Neural cell (in vitro differentiated cells): ENCODE measurements at regions not wholly inside any gene's neighbourhood (a gene's known extent, or its start where the extent isn't known, plus 50 kb on each side); places are given as distances from the start of the nearest gene placed in this dataset.

Source experiments
- H2AFZ ChIP-seq: fragments of 200-600, 300-800 bp; sonication (generic), shearing (Covaris generic); 2 replicates; pipeline ENCODE4 v1.6.0; 2014; ENCODE audit warnings: low read depth, mild to moderate bottlenecking, antibody characterized with exemption, low read length, moderate library complexity
- H3F3A ChIP-seq: fragments of 200-600 bp; shearing (Covaris generic); 2 replicates; pipeline ENCODE4 v1.6.1; 2016; ENCODE audit warnings: mild to moderate bottlenecking, moderate library complexity, mixed read lengths, antibody characterized with exemption, low read length; ENCODE audit not compliant: insufficient read depth, poor library complexity, severe bottlenecking
- H3K27ac ChIP-seq: fragments of 200-600, 300-800 bp; sonication (generic), shearing (Covaris generic); 2 replicates; pipeline ENCODE4 v1.5.1; 2014; ENCODE audit warnings: mild to moderate bottlenecking, low read length, moderate library complexity
- H3K27me3 ChIP-seq: fragments of 300-800, 200-600 bp; sonication (generic), shearing (Covaris generic); 2 replicates; pipeline ENCODE4 v1.6.0; 2014; ENCODE audit warnings: mild to moderate bottlenecking, low read depth, low read length, moderate library complexity; ENCODE audit not compliant: insufficient read depth
- H3K36me3 ChIP-seq: fragments of 300-800, 200-600 bp; sonication (generic), shearing (Covaris generic); 2 replicates; pipeline ENCODE4 v1.5.1; 2014; ENCODE audit warnings: mild to moderate bottlenecking, antibody characterized with exemption, low read length, moderate library complexity; ENCODE audit not compliant: insufficient read depth
- H3K4me2 ChIP-seq: fragments of 300-800, 200-600 bp; sonication (generic), shearing (Covaris generic); 2 replicates; pipeline ENCODE4 v1.6.0; 2014; ENCODE audit warnings: mild to moderate bottlenecking, low read length
- H3K4me3 ChIP-seq: fragments of 300-800, 200-600 bp; sonication (generic), shearing (Covaris generic); 2 replicates; pipeline ENCODE4 v1.5.1; 2014; ENCODE audit warnings: mild to moderate bottlenecking, low read length, moderate library complexity
- H3K79me2 ChIP-seq: fragments of 200-600 bp; shearing (Covaris generic); replicated peaks from 2 replicates; pipeline ENCODE4 v1.6.0; 2014; ENCODE audit warnings: mild to moderate bottlenecking, low read length, moderate library complexity; ENCODE audit not compliant: insufficient read depth
- H3K9ac ChIP-seq: fragments of 300-800, 200-600 bp; sonication (generic), shearing (Covaris generic); 2 replicates; pipeline ENCODE4 v1.6.1; 2016; ENCODE audit warnings: mild to moderate bottlenecking, low read length, mixed read lengths
- H3K9me2 ChIP-seq: fragments of 200-600 bp; shearing (Covaris generic); 2 replicates; pipeline ENCODE4 v1.6.1; 2016; ENCODE audit warnings: mild to moderate bottlenecking, low read length, mixed read lengths; ENCODE audit not compliant: insufficient read depth
- H3K9me3 ChIP-seq: fragments of 200-600, 300-800 bp; sonication (generic), shearing (Covaris generic); 2 replicates; pipeline ENCODE4 v1.6.1; 2016; ENCODE audit warnings: mild to moderate bottlenecking, mixed run types, low read length, moderate library complexity, mixed read lengths
- H4K20me1 ChIP-seq: fragments of 200-600 bp; shearing (Covaris generic); 2 replicates; pipeline ENCODE4 v1.6.1; 2016; ENCODE audit warnings: mild to moderate bottlenecking, mixed run types; ENCODE audit not compliant: insufficient read depth
- EP300 ChIP-seq: fragments of 450-650 bp; conservative IDR thresholded peaks from 2 replicates; pipeline ENCODE4 v1.6.1; 2014; ENCODE audit warnings: antibody characterized with exemption, mild to moderate bottlenecking, moderate library complexity; ENCODE audit not compliant: poor library complexity, severe bottlenecking
- EZH2 ChIP-seq: fragments of 200-600, 300-800 bp; shearing (Covaris generic), sonication (generic); IDR thresholded peaks from 2 replicates; pipeline ENCODE4 v1.6.1; 2014; ENCODE audit warnings: antibody characterized with exemption, low read length, borderline replicate concordance, mild to moderate bottlenecking; ENCODE audit not compliant: insufficient read depth, poor library complexity, severe bottlenecking
- MXI1 ChIP-seq: fragments of 450-650 bp; conservative IDR thresholded peaks from 2 replicates; pipeline ENCODE4 v1.6.1; 2014; ENCODE audit warnings: antibody characterized with exemption, mild to moderate bottlenecking; ENCODE audit not compliant: poor library complexity, severe bottlenecking
- POLR2AphosphoS5 ChIP-seq: IDR thresholded peaks from 2 replicates; pipeline ENCODE4 v1.6.1; 2012
- RAD21 ChIP-seq: fragments of 450-650 bp; conservative IDR thresholded peaks from 2 replicates; pipeline ENCODE4 v1.6.1; 2014; ENCODE audit warnings: antibody characterized with exemption, mild to moderate bottlenecking, moderate library complexity
- SMC3 ChIP-seq: fragments of 450-650 bp; conservative IDR thresholded peaks from 2 replicates; pipeline ENCODE4 v1.6.1; 2014; ENCODE audit warnings: antibody characterized with exemption, mild to moderate bottlenecking, moderate library complexity; ENCODE audit not compliant: poor library complexity
- TAF1 ChIP-seq: IDR thresholded peaks from 2 replicates; pipeline ENCODE4 v1.6.1; 2012; ENCODE audit warnings: low read depth
- TF ChIP-seq, protein P1 (sequence below): IDR thresholded peaks from 2 replicates; pipeline ENCODE4 v1.6.1; 2012; ENCODE audit warnings: borderline replicate concordance
- TF ChIP-seq, protein P2 (sequence below): fragments of 450-650 bp; IDR thresholded peaks from 2 replicates; pipeline ENCODE4 v1.5.1; 2014; ENCODE audit warnings: antibody characterized with exemption, mild to moderate bottlenecking, moderate library complexity; ENCODE audit not compliant: poor library complexity, severe bottlenecking

DNA sequence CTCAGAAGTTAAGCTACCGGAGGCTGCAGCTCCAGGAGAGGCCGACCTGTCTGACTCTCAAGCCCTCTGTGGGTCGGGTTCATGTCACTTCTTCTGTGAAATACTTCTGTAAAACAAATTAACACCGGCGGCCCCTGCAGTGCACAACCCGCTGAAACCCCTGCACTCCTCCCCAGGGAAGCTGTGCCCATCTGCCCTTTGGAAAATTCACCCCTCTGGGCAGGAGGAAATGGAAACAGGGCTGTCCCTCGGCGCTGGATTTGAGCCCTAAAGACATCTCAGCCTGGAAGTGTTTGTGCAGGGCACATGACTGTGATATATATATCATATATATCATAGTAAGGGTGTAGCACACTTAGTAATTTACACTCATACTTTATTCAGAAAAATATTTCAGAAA is 415.3 kb downstream of the IRS2 start:
- H3K9me3 ChIP-seq, result no peaks in the 10 kb centered on the region
- no peaks in the 10 kb centered on the region for H3K9me2 ChIP-seq
- H3K36me3 ChIP-seq, result no peaks in the 10 kb centered on the region
- H3K79me2 ChIP-seq, result no peaks in the 10 kb centered on the region
- no peaks in the 10 kb centered on the region for H4K20me1 ChIP-seq
- H3K4me2 ChIP-seq, result no peak overlapping the region
- no peak overlapping the region for H3K9ac ChIP-seq
- no peak overlapping the region for H2AFZ ChIP-seq
- no peak overlapping the region for H3K4me3 ChIP-seq
- no peak overlapping the region for H3K27ac ChIP-seq
- no peaks in the 10 kb centered on the region for H3F3A ChIP-seq
- H3K27me3 ChIP-seq, result no peaks in the 10 kb centered on the region
- TF ChIP-seq EP300 (no peak), SMC3 (no peak), POLR2AphosphoS5 (no peak), EZH2 (no peak), TAF1 (no peak), MXI1 (no peak), RAD21 (no peak)
- TF ChIP-seq, protein P1, sequence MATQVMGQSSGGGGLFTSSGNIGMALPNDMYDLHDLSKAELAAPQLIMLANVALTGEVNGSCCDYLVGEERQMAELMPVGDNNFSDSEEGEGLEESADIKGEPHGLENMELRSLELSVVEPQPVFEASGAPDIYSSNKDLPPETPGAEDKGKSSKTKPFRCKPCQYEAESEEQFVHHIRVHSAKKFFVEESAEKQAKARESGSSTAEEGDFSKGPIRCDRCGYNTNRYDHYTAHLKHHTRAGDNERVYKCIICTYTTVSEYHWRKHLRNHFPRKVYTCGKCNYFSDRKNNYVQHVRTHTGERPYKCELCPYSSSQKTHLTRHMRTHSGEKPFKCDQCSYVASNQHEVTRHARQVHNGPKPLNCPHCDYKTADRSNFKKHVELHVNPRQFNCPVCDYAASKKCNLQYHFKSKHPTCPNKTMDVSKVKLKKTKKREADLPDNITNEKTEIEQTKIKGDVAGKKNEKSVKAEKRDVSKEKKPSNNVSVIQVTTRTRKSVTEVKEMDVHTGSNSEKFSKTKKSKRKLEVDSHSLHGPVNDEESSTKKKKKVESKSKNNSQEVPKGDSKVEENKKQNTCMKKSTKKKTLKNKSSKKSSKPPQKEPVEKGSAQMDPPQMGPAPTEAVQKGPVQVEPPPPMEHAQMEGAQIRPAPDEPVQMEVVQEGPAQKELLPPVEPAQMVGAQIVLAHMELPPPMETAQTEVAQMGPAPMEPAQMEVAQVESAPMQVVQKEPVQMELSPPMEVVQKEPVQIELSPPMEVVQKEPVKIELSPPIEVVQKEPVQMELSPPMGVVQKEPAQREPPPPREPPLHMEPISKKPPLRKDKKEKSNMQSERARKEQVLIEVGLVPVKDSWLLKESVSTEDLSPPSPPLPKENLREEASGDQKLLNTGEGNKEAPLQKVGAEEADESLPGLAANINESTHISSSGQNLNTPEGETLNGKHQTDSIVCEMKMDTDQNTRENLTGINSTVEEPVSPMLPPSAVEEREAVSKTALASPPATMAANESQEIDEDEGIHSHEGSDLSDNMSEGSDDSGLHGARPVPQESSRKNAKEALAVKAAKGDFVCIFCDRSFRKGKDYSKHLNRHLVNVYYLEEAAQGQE, result no peak
- TF ChIP-seq, protein P2, sequence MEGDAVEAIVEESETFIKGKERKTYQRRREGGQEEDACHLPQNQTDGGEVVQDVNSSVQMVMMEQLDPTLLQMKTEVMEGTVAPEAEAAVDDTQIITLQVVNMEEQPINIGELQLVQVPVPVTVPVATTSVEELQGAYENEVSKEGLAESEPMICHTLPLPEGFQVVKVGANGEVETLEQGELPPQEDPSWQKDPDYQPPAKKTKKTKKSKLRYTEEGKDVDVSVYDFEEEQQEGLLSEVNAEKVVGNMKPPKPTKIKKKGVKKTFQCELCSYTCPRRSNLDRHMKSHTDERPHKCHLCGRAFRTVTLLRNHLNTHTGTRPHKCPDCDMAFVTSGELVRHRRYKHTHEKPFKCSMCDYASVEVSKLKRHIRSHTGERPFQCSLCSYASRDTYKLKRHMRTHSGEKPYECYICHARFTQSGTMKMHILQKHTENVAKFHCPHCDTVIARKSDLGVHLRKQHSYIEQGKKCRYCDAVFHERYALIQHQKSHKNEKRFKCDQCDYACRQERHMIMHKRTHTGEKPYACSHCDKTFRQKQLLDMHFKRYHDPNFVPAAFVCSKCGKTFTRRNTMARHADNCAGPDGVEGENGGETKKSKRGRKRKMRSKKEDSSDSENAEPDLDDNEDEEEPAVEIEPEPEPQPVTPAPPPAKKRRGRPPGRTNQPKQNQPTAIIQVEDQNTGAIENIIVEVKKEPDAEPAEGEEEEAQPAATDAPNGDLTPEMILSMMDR, result no peak

DNA sequence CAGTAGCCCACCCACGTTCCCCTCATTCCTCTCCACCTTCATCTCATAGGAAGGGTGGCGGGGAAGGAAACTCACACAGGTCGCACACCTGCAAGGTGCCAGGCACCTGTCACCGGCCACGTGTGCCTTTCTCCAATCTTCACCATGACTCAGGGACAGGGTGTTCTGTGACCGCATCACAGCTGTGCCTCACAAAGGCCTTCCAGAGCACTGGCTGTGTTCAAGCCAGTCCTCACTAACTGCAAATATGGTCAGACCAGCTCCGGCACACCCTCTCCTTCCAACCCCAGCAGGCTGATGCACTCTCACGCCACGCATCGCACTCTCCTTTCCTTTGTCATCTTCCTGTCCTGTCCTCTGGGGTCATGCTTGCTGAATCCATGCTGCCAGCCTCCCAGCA is 415.9 kb downstream of the IRS2 start:
- Histone ChIP-seq H3F3A (no peaks in the 10 kb centered on the region), H3K27me3 (no peaks in the 10 kb centered on the region), H3K79me2 (no peaks in the 10 kb centered on the region), H3K9ac (no peak overlapping the region), H3K9me2 (no peaks in the 10 kb centered on the region), H3K4me2 (no peak overlapping the region), H2AFZ (no peak overlapping the region), H3K27ac (no peak overlapping the region), H3K4me3 (no peak overlapping the region), H4K20me1 (no peaks in the 10 kb centered on the region), H3K36me3 (no peaks in the 10 kb centered on the region), H3K9me3 (no peaks in the 10 kb centered on the region)
- TF ChIP-seq MXI1, result no peak
- no peak for TF ChIP-seq EZH2
- TF ChIP-seq RAD21, result no peak
- no peak for TF ChIP-seq EP300
